Neural cell (in vitro differentiated cells): ENCODE measurements at regions not wholly inside any gene's neighbourhood (a gene's known extent, or its start where the extent isn't known, plus 50 kb on each side); places are given as distances from the start of the nearest gene placed in this dataset.

Experiments
- CTCF ChIP-seq: fragments of 450-650 bp; IDR thresholded peaks from 2 replicates; pipeline ENCODE4 v1.5.1; 2014; ENCODE audit warnings: antibody characterized with exemption, mild to moderate bottlenecking, moderate library complexity; ENCODE audit not compliant: poor library complexity, severe bottlenecking
- EP300 ChIP-seq: fragments of 450-650 bp; conservative IDR thresholded peaks from 2 replicates; pipeline ENCODE4 v1.6.1; 2014; ENCODE audit warnings: antibody characterized with exemption, mild to moderate bottlenecking, moderate library complexity; ENCODE audit not compliant: poor library complexity, severe bottlenecking
- EZH2 ChIP-seq: fragments of 200-600, 300-800 bp; shearing (Covaris generic), sonication (generic); IDR thresholded peaks from 2 replicates; pipeline ENCODE4 v1.6.1; 2014; ENCODE audit warnings: antibody characterized with exemption, low read length, borderline replicate concordance, mild to moderate bottlenecking; ENCODE audit not compliant: insufficient read depth, poor library complexity, severe bottlenecking
- MXI1 ChIP-seq: fragments of 450-650 bp; conservative IDR thresholded peaks from 2 replicates; pipeline ENCODE4 v1.6.1; 2014; ENCODE audit warnings: antibody characterized with exemption, mild to moderate bottlenecking; ENCODE audit not compliant: poor library complexity, severe bottlenecking
- RAD21 ChIP-seq: fragments of 450-650 bp; conservative IDR thresholded peaks from 2 replicates; pipeline ENCODE4 v1.6.1; 2014; ENCODE audit warnings: antibody characterized with exemption, mild to moderate bottlenecking, moderate library complexity

- TF ChIP-seq MXI1 (no peak), CTCF (no peak), EZH2 (no peak), EP300 (no peak), RAD21 (no peak)
Measured at GRCh38 chr9:88772575-88772974, 218.7 kb upstream of the S1PR3 start.
